Fibroblast of the aortic adventitia (primary cell): ENCODE measurements at regions not wholly inside any gene's neighbourhood (a gene's known extent, or its start where the extent isn't known, plus 50 kb on each side); places are given as distances from the start of the nearest gene placed in this dataset.

Source experiments
- DNase-seq: peaks from one replicate; pipeline ENCODE4 v3.0.0-alpha.2; 2010; ENCODE audit warnings: low read depth
- H3K4me3 ChIP-seq: 2 replicates; pipeline ENCODE4 v1.5.1; 2011; ENCODE audit warnings: low read depth, mild to moderate bottlenecking, control low read depth, low read length, moderate library complexity
- CTCF ChIP-seq: IDR thresholded peaks from 2 replicates; pipeline ENCODE4 v1.5.1; 2011; ENCODE audit warnings: mild to moderate bottlenecking, low read length, control low read depth, inconsistent platforms; ENCODE audit not compliant: insufficient read depth

DNA sequence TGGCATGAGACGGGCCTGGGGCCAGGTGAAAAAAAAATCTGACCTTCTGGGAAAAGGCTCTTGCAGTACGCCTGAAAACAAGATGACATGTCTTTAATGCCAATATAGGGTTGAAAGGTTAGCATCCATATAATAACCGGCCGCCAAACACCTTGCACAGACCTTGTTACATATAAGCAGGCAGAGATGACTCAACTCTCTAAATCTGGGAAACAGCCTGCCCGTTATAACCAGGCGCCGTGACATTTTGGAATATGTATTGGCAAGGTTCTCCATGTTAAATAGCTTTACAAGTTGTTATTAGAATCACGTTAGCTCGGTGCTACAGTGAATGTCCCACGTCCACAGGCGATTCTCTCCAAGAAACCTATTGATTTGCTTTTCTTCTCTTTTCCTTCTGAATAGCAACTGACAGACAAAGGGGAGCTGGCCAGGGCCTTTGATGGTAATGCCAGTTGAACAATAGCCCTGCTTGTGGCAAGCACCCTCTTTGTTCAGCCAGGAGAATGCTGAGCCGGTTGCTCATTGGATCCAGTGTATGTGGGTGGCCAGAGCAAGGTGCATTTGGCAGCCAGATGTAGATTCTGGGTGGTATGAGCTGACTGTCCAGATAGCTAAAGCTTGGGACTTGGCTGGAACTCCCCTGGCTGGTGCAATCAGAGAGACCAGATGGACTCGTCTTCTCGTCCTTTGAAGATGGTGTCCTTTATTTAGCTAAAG, 80.1 kb upstream of the AUTS2 start:
- no peak overlapping the region for H3K4me3 ChIP-seq
- TF ChIP-seq CTCF: no peak
- DNase-seq: no peak

DNA sequence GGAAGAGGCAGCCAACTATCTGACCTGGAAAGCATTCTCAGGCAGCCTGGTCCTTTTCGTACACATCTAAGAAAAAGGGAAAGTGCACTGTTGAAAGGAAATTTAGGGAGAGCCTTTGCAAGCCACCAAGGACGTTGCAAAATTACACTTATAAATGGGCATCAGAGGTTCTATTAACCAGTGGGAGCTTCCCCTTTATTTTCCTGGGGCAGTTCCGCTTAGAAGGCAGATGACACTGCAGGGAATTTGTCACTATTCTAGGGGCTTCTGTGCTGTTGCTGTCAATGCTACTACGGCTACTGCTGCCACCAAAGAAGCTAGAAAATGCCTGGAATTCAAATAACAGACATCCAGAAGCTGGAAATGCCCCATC, 79.6 kb upstream of the AUTS2 start:
- TF ChIP-seq CTCF: no peak
- H3K4me3 ChIP-seq: no peak overlapping the region
- DNase-seq: no peak

DNA sequence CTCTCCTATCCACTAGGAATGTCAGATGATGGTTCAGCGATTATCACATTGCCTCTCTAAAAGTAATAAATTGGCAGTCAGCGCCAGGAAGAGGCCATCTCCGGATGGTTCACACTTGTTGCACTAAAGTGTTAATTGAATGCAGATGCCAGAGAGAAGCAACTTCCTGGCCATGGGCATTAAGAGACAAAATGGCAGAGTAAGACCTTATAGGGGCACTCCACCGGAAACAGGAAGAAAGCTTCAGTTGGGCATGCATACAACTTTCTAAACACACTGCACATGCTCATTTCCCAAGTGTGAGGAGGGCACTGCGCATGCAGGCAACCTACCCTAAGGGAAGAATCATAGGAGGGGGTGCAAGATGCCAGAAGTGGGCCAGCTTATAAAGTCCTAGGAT, 71.7 kb upstream of the AUTS2 start:
- DNase-seq: no peak
- H3K4me3 ChIP-seq: no peak overlapping the region
- no peak for TF ChIP-seq CTCF

DNA sequence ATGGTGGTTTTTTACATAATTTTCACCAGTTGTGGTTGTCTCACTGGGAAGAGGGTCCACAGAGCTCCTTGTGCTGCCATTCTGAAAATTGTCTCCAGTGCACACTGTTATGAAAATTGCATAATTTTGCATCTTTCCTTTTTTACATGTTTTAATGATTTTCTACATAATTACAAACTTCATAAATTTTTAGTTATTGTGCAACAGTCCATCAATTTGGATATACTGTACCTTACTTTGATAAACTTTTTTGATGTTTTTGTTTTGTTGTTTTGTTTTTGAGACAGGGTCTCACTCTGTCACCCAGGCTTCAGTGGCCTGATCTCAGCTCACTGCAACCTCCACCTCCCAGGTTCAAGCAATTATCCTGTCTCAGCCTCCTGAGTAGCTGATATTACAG, 70.6 kb upstream of the AUTS2 start:
- DNase-seq: no peak
- no peak overlapping the region for H3K4me3 ChIP-seq
- no peak for TF ChIP-seq CTCF

DNA sequence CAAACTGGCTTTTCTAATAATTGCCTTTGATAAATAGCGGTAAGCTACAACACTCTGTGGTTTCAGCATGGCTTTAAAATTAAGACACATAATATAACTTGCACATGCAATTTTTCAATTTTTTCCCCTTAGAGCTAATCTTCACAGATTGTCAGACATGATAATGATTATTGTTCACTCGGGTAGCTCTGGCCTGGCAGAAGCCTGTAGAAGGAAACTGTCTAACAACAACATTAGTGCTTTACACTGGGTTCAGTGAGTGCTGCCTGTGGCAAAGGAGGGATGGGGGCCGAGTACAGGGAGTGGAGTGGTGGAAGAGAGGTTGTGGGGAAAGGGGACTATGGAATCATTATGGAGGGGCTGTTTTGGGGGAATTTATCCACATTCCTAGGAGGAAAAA, 67.2 kb upstream of the AUTS2 start:
- no peak overlapping the region for H3K4me3 ChIP-seq
- TF ChIP-seq CTCF: no peak
- DNase-seq: no peak

- TF ChIP-seq CTCF: no peak
- DNase-seq: no peak
- H3K4me3 ChIP-seq: no peak overlapping the region
These were observed 63.7 kb upstream of the AUTS2 start for GRCh38 chr7:69534461-69535041.

GRCh38 chr7:69537691-69538090, 60.6 kb upstream of the AUTS2 start:
- no peak for TF ChIP-seq CTCF
- DNase-seq: no peak
- H3K4me3 ChIP-seq: no peak overlapping the region
